ENCODE measurements at regions not wholly inside any gene's neighbourhood (a gene's known extent, or its start where the extent isn't known, plus 50 kb on each side); places are given as distances from the start of the nearest gene placed in this dataset.

DNA sequence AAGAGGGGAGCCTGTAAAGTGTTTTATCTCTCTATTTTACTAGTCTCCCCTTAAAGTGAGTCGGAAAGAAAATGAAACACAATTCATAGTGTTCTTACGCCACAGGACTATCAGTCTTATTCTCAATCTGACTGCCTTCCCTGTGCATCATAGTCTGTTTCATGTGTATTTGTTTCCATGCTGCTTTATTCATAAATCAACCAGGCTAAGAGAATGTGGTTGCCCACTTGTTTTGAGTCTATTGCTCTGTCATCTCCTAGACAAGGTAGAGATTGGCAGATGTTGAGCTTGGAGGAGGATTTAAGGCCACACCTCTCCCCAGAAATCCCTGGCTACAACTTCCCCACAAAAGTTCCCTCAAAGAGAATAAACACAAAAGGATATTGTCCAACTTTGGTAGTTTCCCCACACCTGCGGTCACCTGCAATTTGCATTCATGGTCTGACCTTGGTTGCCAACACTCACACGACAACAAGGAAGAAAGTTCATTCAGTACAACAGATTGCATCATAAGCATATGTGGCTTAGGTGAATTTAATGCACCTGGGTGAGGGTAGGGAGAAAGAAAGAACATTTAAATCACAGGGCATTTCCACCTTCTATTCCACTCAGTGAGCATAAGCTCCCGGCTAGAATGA, 167.1 kb upstream of the FBXL4 start:
- TF ChIP-seq POLR2AphosphoS5 (IDR thresholded peaks at IDR 0.05; ENCODE audit: low read depth, low read length) (no peak), SMC3 (IDR thresholded peaks at IDR 0.05; ENCODE audit: low read depth, low read length) (no peak), YY1 (IDR thresholded peaks at IDR 0.05; ENCODE audit: low read depth) (no peak), GABPA (IDR thresholded peaks at IDR 0.05; ENCODE audit: low read depth) (no peak)
- TF ChIP-seq, protein P1, sequence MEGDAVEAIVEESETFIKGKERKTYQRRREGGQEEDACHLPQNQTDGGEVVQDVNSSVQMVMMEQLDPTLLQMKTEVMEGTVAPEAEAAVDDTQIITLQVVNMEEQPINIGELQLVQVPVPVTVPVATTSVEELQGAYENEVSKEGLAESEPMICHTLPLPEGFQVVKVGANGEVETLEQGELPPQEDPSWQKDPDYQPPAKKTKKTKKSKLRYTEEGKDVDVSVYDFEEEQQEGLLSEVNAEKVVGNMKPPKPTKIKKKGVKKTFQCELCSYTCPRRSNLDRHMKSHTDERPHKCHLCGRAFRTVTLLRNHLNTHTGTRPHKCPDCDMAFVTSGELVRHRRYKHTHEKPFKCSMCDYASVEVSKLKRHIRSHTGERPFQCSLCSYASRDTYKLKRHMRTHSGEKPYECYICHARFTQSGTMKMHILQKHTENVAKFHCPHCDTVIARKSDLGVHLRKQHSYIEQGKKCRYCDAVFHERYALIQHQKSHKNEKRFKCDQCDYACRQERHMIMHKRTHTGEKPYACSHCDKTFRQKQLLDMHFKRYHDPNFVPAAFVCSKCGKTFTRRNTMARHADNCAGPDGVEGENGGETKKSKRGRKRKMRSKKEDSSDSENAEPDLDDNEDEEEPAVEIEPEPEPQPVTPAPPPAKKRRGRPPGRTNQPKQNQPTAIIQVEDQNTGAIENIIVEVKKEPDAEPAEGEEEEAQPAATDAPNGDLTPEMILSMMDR (IDR thresholded peaks at IDR 0.05), result no peak
- TF ChIP-seq, protein P2, sequence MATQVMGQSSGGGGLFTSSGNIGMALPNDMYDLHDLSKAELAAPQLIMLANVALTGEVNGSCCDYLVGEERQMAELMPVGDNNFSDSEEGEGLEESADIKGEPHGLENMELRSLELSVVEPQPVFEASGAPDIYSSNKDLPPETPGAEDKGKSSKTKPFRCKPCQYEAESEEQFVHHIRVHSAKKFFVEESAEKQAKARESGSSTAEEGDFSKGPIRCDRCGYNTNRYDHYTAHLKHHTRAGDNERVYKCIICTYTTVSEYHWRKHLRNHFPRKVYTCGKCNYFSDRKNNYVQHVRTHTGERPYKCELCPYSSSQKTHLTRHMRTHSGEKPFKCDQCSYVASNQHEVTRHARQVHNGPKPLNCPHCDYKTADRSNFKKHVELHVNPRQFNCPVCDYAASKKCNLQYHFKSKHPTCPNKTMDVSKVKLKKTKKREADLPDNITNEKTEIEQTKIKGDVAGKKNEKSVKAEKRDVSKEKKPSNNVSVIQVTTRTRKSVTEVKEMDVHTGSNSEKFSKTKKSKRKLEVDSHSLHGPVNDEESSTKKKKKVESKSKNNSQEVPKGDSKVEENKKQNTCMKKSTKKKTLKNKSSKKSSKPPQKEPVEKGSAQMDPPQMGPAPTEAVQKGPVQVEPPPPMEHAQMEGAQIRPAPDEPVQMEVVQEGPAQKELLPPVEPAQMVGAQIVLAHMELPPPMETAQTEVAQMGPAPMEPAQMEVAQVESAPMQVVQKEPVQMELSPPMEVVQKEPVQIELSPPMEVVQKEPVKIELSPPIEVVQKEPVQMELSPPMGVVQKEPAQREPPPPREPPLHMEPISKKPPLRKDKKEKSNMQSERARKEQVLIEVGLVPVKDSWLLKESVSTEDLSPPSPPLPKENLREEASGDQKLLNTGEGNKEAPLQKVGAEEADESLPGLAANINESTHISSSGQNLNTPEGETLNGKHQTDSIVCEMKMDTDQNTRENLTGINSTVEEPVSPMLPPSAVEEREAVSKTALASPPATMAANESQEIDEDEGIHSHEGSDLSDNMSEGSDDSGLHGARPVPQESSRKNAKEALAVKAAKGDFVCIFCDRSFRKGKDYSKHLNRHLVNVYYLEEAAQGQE (IDR thresholded peaks at IDR 0.05; ENCODE audit: low read depth, low read length), result no peak
